ENCODE measurements at regions not wholly inside any gene's neighbourhood (a gene's known extent, or its start where the extent isn't known, plus 50 kb on each side); places are given as distances from the start of the nearest gene placed in this dataset.
"Not testable (repeated sequence)": the region's sequence is repeated elsewhere in the genome, so short reads cannot be mapped to it uniquely, and the experiment has no call there.

DNA sequence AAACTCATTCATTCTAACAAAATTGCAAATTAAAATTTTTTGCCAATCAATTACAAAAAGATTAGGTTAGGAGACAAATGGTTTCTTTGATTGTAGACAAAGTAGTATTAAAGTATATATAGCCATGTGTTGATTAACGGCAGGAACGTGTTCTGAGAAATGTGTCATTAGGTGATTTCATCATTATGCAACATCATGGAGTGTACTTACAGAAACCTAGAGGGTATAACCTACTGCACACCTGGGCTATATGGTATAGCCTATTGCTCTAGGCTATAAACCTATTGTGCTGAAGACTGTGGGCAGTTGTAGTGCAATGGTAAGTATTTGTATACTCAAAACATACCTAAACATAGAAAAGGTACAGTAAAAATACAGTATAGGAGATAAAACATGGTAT is 906.8 kb upstream of the SPRY2 start:
- H3K4me1 ChIP-seq (ENCODE audit: control insufficient read depth, insufficient read depth, low read length) = no peaks in the 10 kb centered on the region
- H3K9me3 ChIP-seq (ENCODE audit: control insufficient read depth, low read length) = no peaks in the 10 kb centered on the region
- H3K36me3 ChIP-seq (ENCODE audit: control insufficient read depth, insufficient read depth, low read length, severe bottlenecking) = no peaks in the 10 kb centered on the region
- DNase-seq (ENCODE audit: low read depth) = no peak
- H3K4me3 ChIP-seq (ENCODE audit: low read length) = no peak overlapping the region
- no peaks in the 10 kb centered on the region for H3K27me3 ChIP-seq (replicated peaks; ENCODE audit: control insufficient read depth, insufficient read depth, low read length)
- no peak overlapping the region for H3K9ac ChIP-seq (ENCODE audit: low read length)

DNA sequence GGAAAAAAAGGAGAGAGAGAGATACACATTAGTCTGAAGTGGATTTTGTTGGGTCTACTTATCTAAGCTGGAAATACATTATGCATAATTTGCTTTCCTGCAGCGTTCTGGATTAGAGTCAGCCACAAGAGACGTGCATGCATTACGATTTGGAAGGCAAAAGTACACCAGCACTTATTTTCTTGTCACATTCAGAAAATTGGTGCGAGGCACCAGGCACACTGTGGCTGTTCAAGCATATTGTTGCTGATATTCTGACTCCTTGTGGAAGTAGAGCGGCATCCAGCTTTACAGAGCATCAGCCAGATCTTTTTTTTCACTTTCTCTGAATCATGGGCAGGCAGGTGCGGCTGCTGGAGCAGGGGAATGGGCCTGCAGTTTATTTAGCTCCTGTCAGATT is 905.6 kb upstream of the SPRY2 start:
- no peak for DNase-seq (ENCODE audit: low read depth)
- no peak overlapping the region for H3K4me3 ChIP-seq (ENCODE audit: low read length)

DNA sequence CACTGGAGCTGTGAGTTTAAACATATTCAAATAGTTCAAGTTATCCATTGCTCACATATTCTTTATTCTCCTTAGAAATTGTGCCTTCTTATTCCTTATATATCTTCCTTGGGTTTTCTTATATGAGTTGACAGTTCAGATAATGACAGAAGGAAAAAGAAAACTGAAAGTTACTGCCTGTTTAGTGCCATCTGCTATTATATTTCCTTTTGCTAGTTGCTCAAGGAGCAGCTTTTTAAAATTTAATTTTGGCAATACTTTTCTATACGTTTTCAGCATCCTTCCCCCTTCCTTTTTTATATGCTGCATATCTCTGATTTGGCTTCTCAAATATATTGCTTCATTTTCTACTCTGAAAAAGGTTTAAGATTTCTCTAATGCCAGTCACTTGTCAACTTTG is 903.1 kb upstream of the SPRY2 start:
- H3K9me3 ChIP-seq (ENCODE audit: control insufficient read depth, low read length) = no peaks in the 10 kb centered on the region
- no peak overlapping the region for H3K9ac ChIP-seq (ENCODE audit: low read length)
- H3K4me3 ChIP-seq (ENCODE audit: low read length) = no peak overlapping the region
- H3K4me1 ChIP-seq (ENCODE audit: control insufficient read depth, insufficient read depth, low read length) = no peaks in the 10 kb centered on the region
- no peaks in the 10 kb centered on the region for H3K27me3 ChIP-seq (replicated peaks; ENCODE audit: control insufficient read depth, insufficient read depth, low read length)
- no peaks in the 10 kb centered on the region for H3K36me3 ChIP-seq (ENCODE audit: control insufficient read depth, insufficient read depth, low read length, severe bottlenecking)
- DNase-seq (ENCODE audit: low read depth) = no peak

More for the DNA sequence above, 905.6 kb upstream of the SPRY2 start:
- no peaks in the 10 kb centered on the region for H3K9me3 ChIP-seq (ENCODE audit: control insufficient read depth, low read length)
- H3K27me3 ChIP-seq (replicated peaks; ENCODE audit: control insufficient read depth, insufficient read depth, low read length) = no peaks in the 10 kb centered on the region
- no peaks in the 10 kb centered on the region for H3K36me3 ChIP-seq (ENCODE audit: control insufficient read depth, insufficient read depth, low read length, severe bottlenecking)
- no peaks in the 10 kb centered on the region for H3K4me1 ChIP-seq (ENCODE audit: control insufficient read depth, insufficient read depth, low read length)
- no peak overlapping the region for H3K9ac ChIP-seq (ENCODE audit: low read length)

DNA sequence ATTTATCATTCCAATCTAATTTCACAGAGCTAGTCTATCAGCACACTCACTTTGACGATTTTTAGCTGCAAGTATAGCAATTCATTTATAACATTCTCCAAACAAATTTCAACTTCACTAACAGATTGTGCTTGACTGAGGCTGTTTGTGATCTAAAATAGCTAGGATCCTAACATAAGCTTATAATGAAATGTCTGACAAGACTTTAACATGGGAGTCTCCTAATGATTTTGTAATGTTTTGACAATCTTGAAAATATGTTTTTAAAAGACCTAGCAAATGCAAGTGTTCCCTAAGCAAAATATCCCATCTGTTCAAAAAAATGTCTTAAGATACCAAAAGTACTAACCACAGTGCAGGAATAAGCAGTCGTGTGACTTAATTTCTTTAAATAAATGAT is 889.5 kb upstream of the SPRY2 start:
- no peak for DNase-seq (ENCODE audit: low read depth)
- Histone ChIP-seq H3K4me1 (ENCODE audit: control insufficient read depth, insufficient read depth, low read length) (no peaks in the 10 kb centered on the region), H3K36me3 (ENCODE audit: control insufficient read depth, insufficient read depth, low read length, severe bottlenecking) (no peaks in the 10 kb centered on the region), H3K4me3 (ENCODE audit: low read length) (no peak overlapping the region), H3K9ac (ENCODE audit: low read length) (no peak overlapping the region), H3K27me3 (replicated peaks; ENCODE audit: control insufficient read depth, insufficient read depth, low read length) (no peaks in the 10 kb centered on the region), H3K9me3 (ENCODE audit: control insufficient read depth, low read length) (no peaks in the 10 kb centered on the region)

DNA sequence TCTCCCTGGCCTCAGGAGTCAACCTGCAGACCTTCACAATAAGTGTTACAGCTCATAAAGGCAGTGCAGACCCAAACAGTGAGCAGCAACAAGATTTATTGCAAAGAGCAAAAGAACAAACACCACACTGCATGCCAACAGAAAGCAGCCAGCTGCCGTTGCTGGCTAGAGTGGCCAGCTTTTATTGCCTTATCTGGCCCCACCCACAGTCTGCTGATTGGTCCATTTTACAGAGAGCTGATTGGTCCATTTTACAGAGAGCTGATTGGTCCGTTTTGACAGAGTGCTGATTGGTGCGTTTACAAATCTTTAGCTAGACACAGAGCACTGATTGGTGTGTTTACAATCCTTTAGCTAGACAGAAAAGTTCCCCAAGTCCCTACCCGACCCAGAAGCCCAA is 885.9 kb upstream of the SPRY2 start:
- not testable (repeated sequence) for H3K4me1 ChIP-seq (ENCODE audit: control insufficient read depth, insufficient read depth, low read length); H3K27me3 ChIP-seq (replicated peaks; ENCODE audit: control insufficient read depth, insufficient read depth, low read length); DNase-seq (ENCODE audit: low read depth); H3K9me3 ChIP-seq (ENCODE audit: control insufficient read depth, low read length); H3K9ac ChIP-seq (ENCODE audit: low read length); H3K4me3 ChIP-seq (ENCODE audit: low read length); H3K36me3 ChIP-seq (ENCODE audit: control insufficient read depth, insufficient read depth, low read length, severe bottlenecking)

DNA sequence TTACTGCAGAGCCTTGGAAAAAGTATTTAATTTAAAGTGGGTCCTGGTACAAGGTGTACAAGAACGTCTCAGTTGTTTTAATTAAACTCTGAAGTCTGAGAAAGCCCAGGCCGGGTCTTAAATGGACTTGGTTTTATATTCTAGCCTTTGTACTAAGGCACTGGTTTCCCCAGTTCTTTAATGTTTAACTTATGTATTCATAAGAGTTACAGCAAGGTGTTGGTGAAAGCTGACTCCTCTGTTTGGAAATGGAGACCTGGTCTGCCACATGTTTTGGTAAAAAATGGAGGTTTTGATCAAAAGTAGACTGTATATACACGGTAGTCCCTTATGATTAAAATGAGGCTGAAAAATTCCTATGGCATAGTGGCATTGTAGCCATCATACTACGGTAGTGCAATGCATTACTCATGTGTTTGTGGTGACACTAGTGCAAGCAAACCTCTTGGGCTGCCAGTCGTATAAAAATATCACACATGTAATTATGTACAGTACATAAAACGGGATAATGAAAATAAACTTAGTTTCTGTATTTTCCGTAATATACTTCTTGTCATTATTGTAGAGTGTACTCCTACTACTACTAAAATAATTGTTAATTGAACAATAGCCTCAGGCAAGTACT is 883.4 kb upstream of the SPRY2 start:
- Histone ChIP-seq H3K36me3 (ENCODE audit: control insufficient read depth, insufficient read depth, low read length, severe bottlenecking) (no peaks in the 10 kb centered on the region), H3K9me3 (ENCODE audit: control insufficient read depth, low read length) (no peaks in the 10 kb centered on the region)
- DNase-seq (ENCODE audit: low read depth) = no peak

DNA sequence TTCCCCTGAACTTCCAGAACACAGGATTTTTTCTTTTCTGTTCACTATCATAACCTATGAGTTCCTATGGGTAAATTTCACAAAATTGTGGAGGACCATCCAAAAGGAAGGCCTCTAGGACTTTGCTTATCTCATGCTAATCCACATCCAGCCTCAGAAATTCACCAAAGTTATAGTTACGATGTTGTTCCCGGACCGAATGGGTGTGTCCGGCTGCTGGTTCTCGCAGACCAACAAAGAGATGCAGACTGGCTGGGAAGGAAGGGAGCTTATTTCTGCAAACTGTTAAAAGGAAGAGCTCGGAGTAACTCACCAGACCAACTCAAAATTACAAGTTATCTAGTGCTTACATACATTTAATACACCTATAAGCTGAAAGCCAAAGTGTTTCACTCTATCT is 882.9 kb upstream of the SPRY2 start:
- Histone ChIP-seq H3K4me1 (ENCODE audit: control insufficient read depth, insufficient read depth, low read length) (no peaks in the 10 kb centered on the region), H3K9me3 (ENCODE audit: control insufficient read depth, low read length) (no peaks in the 10 kb centered on the region), H3K36me3 (ENCODE audit: control insufficient read depth, insufficient read depth, low read length, severe bottlenecking) (no peaks in the 10 kb centered on the region), H3K9ac (ENCODE audit: low read length) (no peak overlapping the region), H3K4me3 (ENCODE audit: low read length) (no peak overlapping the region), H3K27me3 (replicated peaks; ENCODE audit: control insufficient read depth, insufficient read depth, low read length) (no peaks in the 10 kb centered on the region)
- DNase-seq (ENCODE audit: low read depth) = no peak

More for the DNA sequence above, 883.4 kb upstream of the SPRY2 start:
- Histone ChIP-seq H3K27me3 (replicated peaks; ENCODE audit: control insufficient read depth, insufficient read depth, low read length) (no peaks in the 10 kb centered on the region), H3K4me1 (ENCODE audit: control insufficient read depth, insufficient read depth, low read length) (no peaks in the 10 kb centered on the region), H3K9ac (ENCODE audit: low read length) (no peak overlapping the region), H3K4me3 (ENCODE audit: low read length) (no peak overlapping the region)

DNA sequence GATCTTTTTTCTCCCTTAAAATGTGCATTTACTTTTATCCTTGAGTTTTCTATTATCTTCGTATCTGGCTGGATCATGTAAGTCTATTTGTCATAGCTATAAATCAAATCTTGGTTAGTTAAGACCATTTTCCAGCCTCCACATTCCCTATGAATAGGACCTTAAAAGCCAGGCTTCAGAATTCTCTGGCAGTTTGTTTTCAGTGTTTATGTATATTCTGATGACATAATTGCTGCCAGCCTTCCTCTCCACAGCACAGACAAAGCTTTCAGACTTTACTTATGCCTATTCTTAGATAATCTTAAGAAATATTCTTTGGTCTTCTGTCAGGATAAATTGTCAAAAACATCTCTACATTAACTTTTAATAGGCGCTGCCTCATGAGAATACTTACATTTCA is 870.8 kb upstream of the SPRY2 start:
- H3K9ac ChIP-seq (ENCODE audit: low read length) = no peak overlapping the region
- no peaks in the 10 kb centered on the region for H3K27me3 ChIP-seq (replicated peaks; ENCODE audit: control insufficient read depth, insufficient read depth, low read length)
- H3K4me1 ChIP-seq (ENCODE audit: control insufficient read depth, insufficient read depth, low read length) = no peaks in the 10 kb centered on the region
- no peak overlapping the region for H3K4me3 ChIP-seq (ENCODE audit: low read length)
- H3K36me3 ChIP-seq (ENCODE audit: control insufficient read depth, insufficient read depth, low read length, severe bottlenecking) = no peaks in the 10 kb centered on the region
- peak; percentile 8 for DNase-seq (ENCODE audit: low read depth)
- H3K9me3 ChIP-seq (ENCODE audit: control insufficient read depth, low read length) = no peaks in the 10 kb centered on the region

DNA sequence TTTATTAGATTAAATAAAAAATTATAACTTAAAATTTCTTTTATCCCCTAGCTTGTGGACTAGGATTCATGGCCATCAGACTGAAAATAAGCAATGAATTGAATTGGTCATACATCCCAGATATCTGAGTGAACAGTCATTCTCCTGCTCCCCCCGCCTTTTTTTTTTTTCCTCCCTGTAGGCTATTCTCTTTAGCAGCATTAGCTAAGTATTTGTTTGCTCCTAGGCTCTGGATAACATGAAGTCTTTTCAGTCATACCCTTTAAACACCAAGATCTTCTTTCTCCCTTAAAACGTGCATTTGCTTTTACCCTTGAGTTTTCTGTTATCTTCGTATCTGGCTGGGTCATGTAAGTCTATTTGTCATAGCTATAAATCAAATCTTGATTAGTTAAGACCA is 866.7 kb upstream of the SPRY2 start:
- Histone ChIP-seq H3K36me3 (ENCODE audit: control insufficient read depth, insufficient read depth, low read length, severe bottlenecking) (no peaks in the 10 kb centered on the region), H3K27me3 (replicated peaks; ENCODE audit: control insufficient read depth, insufficient read depth, low read length) (no peaks in the 10 kb centered on the region), H3K9me3 (ENCODE audit: control insufficient read depth, low read length) (no peaks in the 10 kb centered on the region), H3K4me3 (ENCODE audit: low read length) (no peak overlapping the region), H3K4me1 (ENCODE audit: control insufficient read depth, insufficient read depth, low read length) (no peaks in the 10 kb centered on the region), H3K9ac (ENCODE audit: low read length) (no peak overlapping the region)
- peak; percentile 16 for DNase-seq (ENCODE audit: low read depth)

DNA sequence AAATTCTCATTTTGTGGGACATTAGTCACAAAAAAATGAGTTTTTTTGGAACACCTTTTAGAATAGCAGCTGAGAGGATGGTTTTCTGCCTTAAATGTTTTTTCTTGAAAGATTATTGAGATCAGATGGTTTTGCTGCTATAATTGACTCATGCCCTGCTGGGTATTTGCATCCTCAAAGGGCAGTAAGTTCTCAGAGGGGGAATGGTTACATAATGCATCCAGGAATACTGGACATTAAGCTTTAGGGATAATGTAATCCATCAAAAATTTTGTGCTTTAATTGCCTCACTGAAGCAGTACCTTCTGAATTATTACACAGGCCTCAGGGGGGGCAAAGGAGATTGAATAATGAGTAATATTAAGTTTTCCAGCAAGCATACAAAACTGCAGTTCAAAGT is 866.3 kb upstream of the SPRY2 start:
- H3K9me3 ChIP-seq (ENCODE audit: control insufficient read depth, low read length) = no peaks in the 10 kb centered on the region
- H3K9ac ChIP-seq (ENCODE audit: low read length) = no peak overlapping the region
- peak; percentile 10 for DNase-seq (ENCODE audit: low read depth)
- H3K36me3 ChIP-seq (ENCODE audit: control insufficient read depth, insufficient read depth, low read length, severe bottlenecking) = no peaks in the 10 kb centered on the region
- H3K4me1 ChIP-seq (ENCODE audit: control insufficient read depth, insufficient read depth, low read length) = no peaks in the 10 kb centered on the region
- no peaks in the 10 kb centered on the region for H3K27me3 ChIP-seq (replicated peaks; ENCODE audit: control insufficient read depth, insufficient read depth, low read length)
- H3K4me3 ChIP-seq (ENCODE audit: low read length) = no peak overlapping the region

DNA sequence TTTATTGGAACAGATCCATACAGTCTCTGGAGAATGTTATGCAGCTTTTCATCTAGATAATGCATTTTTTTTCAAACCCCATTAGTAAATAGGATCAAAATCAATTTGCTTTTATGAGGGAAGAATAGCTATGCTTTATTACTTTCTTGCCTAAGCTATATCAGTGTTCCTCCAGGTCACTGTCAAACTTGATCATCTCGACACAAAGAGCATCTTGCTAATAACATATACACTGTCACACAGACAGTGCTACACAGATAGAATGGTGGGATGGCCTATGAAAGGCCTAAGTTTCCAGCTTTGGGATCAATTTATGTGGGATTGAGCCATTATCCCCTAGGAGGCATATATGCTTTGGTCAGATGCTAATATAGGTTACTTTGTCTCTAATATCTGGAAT is 862.9 kb upstream of the SPRY2 start:
- Histone ChIP-seq H3K4me3 (ENCODE audit: low read length) (no peak overlapping the region), H3K9me3 (ENCODE audit: control insufficient read depth, low read length) (no peaks in the 10 kb centered on the region), H3K36me3 (ENCODE audit: control insufficient read depth, insufficient read depth, low read length, severe bottlenecking) (no peaks in the 10 kb centered on the region), H3K9ac (ENCODE audit: low read length) (no peak overlapping the region), H3K27me3 (replicated peaks; ENCODE audit: control insufficient read depth, insufficient read depth, low read length) (no peaks in the 10 kb centered on the region), H3K4me1 (ENCODE audit: control insufficient read depth, insufficient read depth, low read length) (no peaks in the 10 kb centered on the region)
- no peak for DNase-seq (ENCODE audit: low read depth)

DNA sequence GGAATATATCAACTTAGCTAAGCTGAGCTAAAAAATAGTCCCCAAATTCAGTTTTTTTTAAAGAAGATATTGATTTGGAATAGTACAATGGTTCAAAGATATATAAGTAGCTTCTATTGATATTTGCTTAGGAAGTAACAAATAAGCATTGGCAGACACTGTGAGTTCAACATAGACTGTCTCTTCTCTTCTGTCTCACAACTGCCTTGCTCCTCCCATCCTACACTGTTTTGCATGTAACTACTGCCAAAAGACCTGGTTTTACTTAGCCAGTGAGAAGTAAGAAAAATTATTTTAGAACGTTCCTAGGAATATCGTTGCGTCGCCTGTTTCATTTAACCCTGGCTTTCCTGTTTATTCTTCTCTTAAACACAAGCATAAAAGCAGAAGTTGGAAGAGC is 859.0 kb upstream of the SPRY2 start:
- H3K27me3 ChIP-seq (replicated peaks; ENCODE audit: control insufficient read depth, insufficient read depth, low read length) = no peaks in the 10 kb centered on the region
- no peak for DNase-seq (ENCODE audit: low read depth)
- H3K4me1 ChIP-seq (ENCODE audit: control insufficient read depth, insufficient read depth, low read length) = no peaks in the 10 kb centered on the region

More for the DNA sequence above, 859.0 kb upstream of the SPRY2 start:
- Histone ChIP-seq H3K4me3 (ENCODE audit: low read length) (no peak overlapping the region), H3K36me3 (ENCODE audit: control insufficient read depth, insufficient read depth, low read length, severe bottlenecking) (no peaks in the 10 kb centered on the region), H3K9me3 (ENCODE audit: control insufficient read depth, low read length) (no peaks in the 10 kb centered on the region), H3K9ac (ENCODE audit: low read length) (no peak overlapping the region)
